Stomach (tissue), 8 donors: ENCODE measurements at regions not wholly inside any gene's neighbourhood (a gene's known extent, or its start where the extent isn't known, plus 50 kb on each side); places are given as distances from the start of the nearest gene placed in this dataset.

ENCODE experiments used
- DNase-seq, 2 donors: peaks; one replicate each; pipeline versions ENCODE4 v3.0.0 to v3.0.0-alpha.2; 2013 to 2019
- H3K27ac ChIP-seq, 5 donors: fragments of 200-600 bp in 4 of 5; sonication (generic) in 4 of 5; one replicate each; pipeline ENCODE4 v1.5.1; 2013 to 2019; ENCODE audit warnings: mild to moderate bottlenecking in 1 of 5, moderate library complexity in 1 of 5
- H3K27me3 ChIP-seq, 3 donors: fragments of 200-600 bp; sonication (generic); one replicate each; pipeline ENCODE4 v1.5.1; 2017 to 2019; ENCODE audit warnings: mixed run types in 1 of 3
- H3K36me3 ChIP-seq, 4 donors: fragments of 200-600 bp; sonication (generic); 1 replicate in 3 of 4; 2 replicates in 1 of 4; pipeline ENCODE4 v1.5.1; 2016 to 2019
- H3K4me1 ChIP-seq, 4 donors: fragments of 200-600 bp; sonication (generic); one replicate each; pipeline ENCODE4 v1.5.1; 2016 to 2019
- H3K4me3 ChIP-seq, 4 donors: fragments of 200-600 bp; sonication (generic) in 3 of 4; one replicate each; pipeline ENCODE4 v1.5.1; 2016 to 2019; ENCODE audit warnings: mild to moderate bottlenecking in 1 of 4
- H3K9me3 ChIP-seq, 4 donors: fragments of 200-600 bp; sonication (generic); one replicate each; pipeline ENCODE4 v1.5.1; 2016 to 2019
- EP300 ChIP-seq: sonication (generic); formaldehyde crosslinking; IDR thresholded peaks from one replicate; pipeline ENCODE4 v1.6.1; 2017; ENCODE audit warnings: antibody characterized with exemption
- POLR2A ChIP-seq, 4 donors: fragments of 450-650 bp; IDR thresholded peaks; one replicate each; pipeline ENCODE4 v1.6.1; 2016; ENCODE audit warnings: antibody characterized with exemption in 4 of 4, control low read depth in 2 of 4, mild to moderate bottlenecking in 1 of 4, moderate library complexity in 1 of 4
- POLR2AphosphoS5 ChIP-seq, 3 donors: sonication (generic); formaldehyde crosslinking; IDR thresholded peaks; one replicate each; pipeline ENCODE4 v1.6.1; 2016; ENCODE audit warnings: antibody characterized with exemption in 3 of 3
- WGBS, 5 donors: extraction: QIAGEN DNeasy Blood & Tissue Kit in 3 of 5; methylation state at CpG; one replicate each; pipeline versions ENCODE4 v1.1.5 to v1.1.7; 2013 to 2018; 5-methylcytosine and 5-hydroxymethylcytosine counted together
- intact Hi-C: fragments of 100-400 bp; cut with DNase I; formaldehyde crosslinking; loops from one replicate; pipeline ENCODE4 v1.15.1; 2023; ENCODE audit warnings: low total_unique reads
- TF ChIP-seq, protein P1 (sequence below), 7 experiments: fragments of 450-650 bp in 4 of 7; fragments of 200-600 bp in 3 of 7; sonication (generic) in 3 of 7; IDR thresholded peaks; one replicate each; pipeline ENCODE4 v1.5.1; 2016 to 2019; ENCODE audit warnings: antibody characterized with exemption in 7 of 7, control low read depth in 2 of 7, mild to moderate bottlenecking in 1 of 7
- donor health status: healthy with polysubstance abuse.
- donor health status: Bipolar disorder and iron deficiency.
- donor health status: healthy.

DNA sequence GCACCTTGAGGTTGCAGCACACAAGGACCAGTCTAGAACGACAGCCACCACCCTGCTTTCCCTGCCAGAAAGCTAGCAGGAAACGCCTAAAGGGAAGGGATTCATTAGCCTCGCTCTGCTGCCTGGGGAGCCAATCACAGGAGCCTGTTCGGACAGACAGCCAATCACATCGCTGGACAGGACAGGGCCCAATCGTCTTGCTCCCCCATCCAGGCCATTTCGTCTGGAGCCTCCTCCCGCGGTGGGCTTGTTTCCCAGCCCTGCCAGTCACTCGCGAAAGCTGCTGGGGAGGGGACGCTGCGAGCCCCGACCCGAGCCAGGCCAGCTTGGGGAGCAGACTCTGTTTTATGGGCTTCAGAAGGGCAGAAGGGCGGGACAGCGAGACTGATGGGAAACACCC lies 79.8 kb upstream of the NCAM1 start:
- TF ChIP-seq POLR2A (IDR thresholded peaks at IDR 0.05) (no peak), EP300 (no peak), POLR2AphosphoS5 (IDR thresholded peaks at IDR 0.05) (no peak)
- TF ChIP-seq, protein P1, sequence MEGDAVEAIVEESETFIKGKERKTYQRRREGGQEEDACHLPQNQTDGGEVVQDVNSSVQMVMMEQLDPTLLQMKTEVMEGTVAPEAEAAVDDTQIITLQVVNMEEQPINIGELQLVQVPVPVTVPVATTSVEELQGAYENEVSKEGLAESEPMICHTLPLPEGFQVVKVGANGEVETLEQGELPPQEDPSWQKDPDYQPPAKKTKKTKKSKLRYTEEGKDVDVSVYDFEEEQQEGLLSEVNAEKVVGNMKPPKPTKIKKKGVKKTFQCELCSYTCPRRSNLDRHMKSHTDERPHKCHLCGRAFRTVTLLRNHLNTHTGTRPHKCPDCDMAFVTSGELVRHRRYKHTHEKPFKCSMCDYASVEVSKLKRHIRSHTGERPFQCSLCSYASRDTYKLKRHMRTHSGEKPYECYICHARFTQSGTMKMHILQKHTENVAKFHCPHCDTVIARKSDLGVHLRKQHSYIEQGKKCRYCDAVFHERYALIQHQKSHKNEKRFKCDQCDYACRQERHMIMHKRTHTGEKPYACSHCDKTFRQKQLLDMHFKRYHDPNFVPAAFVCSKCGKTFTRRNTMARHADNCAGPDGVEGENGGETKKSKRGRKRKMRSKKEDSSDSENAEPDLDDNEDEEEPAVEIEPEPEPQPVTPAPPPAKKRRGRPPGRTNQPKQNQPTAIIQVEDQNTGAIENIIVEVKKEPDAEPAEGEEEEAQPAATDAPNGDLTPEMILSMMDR (IDR thresholded peaks at IDR 0.05): no peak
- no peaks in the 10 kb centered on the region for H3K36me3 ChIP-seq
- H3K4me3 ChIP-seq: peak overlapping the region; percentile 7 to 41 (median 40)
- no peaks in the 10 kb centered on the region for H3K27me3 ChIP-seq
- H3K27ac ChIP-seq: peak overlapping the region in 2 of 5 donors; percentile 37 to 70
- intact Hi-C loops: no loop called here
- H3K9me3 ChIP-seq: no peaks in the 10 kb centered on the region
- 15 to 40% (median 32%) methylated on average over 9 to 17 of the region's 17 CpGs for WGBS, 5 donors
- H3K4me1 ChIP-seq: peaks cover 0 to 28% (median 19%) of the 10 kb centered on the region in 4 donors
- DNase-seq: peak; percentile 49 to 91

DNA sequence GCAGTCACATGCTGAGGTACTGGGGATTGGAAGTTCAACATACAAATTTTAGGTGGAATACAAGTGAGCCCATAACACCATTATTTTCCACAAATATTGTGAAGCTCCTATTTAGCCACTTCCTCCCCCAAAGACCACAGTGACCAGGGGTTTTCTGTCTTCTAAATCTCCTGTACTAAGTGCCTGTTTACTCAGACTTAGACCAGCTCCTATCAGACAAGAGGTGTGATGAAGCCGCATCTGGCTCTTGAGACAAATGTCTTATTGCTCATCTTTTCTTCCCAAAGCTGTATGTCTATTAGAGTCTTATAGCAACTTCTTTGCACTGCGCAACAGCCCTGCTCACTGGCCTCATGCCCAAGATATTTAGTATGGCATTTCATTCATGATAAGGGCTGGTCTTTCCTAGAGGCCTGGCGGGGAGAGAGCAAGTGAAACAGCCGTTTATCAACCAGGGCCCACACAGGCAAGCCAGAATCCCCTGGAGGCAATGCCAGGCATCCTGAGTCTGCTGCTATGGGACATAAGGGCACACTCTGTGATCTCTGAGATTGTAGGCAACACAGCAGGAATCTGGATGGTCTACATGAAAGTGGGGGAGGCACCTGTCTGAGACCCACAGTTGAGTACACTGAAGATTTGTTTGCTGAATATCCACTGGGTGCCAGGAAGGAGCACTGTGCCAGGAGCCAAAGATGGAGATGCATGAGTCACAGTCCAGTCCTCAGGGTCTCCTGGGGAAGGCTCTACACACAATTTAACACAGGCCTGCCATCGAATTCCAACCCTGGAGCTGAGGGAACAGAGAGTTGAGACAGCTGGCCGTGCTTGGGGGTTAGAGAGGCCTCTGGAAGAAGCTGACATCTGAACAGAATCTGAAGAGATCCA lies 78.5 kb upstream of the NCAM1 start:
- Histone ChIP-seq H3K36me3 (no peaks in the 10 kb centered on the region), H3K4me3 (no peak overlapping the region), H3K4me1 (peaks cover 0 to 28% (median 19%) of the 10 kb centered on the region in 4 donors), H3K27ac (no peak overlapping the region), H3K27me3 (no peaks in the 10 kb centered on the region), H3K9me3 (no peaks in the 10 kb centered on the region)
- peak in 1 of 3 donors; percentile 7 for TF ChIP-seq POLR2AphosphoS5 (IDR thresholded peaks at IDR 0.05)
- TF ChIP-seq, protein P1 (IDR thresholded peaks at IDR 0.05): no peak
- TF ChIP-seq POLR2A (IDR thresholded peaks at IDR 0.05): no peak
- TF ChIP-seq EP300: no peak
- intact Hi-C loops: no loop called here
- peak; percentile 61 to 73 for DNase-seq
- 40 to 59% (median 50%) methylated on average over 6 of the region's 6 CpGs for WGBS, 5 donors

DNA sequence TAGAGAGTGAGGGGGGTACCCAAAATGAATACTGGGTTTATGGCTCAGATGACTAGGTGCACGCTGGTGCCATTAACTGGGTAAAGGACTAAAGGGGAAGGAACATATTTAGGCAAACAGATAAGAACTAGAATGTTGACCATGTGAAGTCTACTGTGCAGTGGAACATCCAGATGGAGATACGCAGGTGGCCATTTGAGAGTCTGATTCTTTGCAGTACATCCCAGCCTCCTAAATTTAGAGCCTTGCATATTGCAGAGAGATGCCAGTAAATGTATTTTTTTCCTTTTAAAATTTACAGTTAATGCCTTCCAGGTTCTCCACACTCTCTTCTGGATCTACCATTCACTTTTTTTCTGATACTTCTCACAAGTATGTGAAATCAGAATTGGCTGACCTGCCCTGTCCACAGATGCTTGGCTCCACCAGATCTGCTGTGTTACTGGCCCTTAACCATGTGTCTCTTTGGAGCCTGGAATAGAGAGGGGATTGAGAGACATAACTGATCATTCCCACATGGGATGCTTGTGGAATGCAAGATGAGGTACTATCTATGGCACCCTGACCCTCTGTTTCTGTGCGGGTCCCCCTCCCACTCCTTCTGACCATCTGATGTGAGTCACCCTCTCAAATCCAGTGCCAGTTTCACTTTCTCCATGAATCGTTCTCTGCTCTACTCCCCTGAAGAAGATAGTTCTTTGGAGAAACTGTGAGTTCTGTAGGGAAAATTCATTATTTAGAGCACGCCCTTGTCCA lies 77.0 kb upstream of the NCAM1 start:
- Histone ChIP-seq H3K9me3 (no peaks in the 10 kb centered on the region), H3K36me3 (no peaks in the 10 kb centered on the region), H3K4me3 (no peak overlapping the region), H3K4me1 (peaks cover 0 to 28% (median 19%) of the 10 kb centered on the region in 4 donors), H3K27me3 (no peaks in the 10 kb centered on the region), H3K27ac (no peak overlapping the region)
- TF ChIP-seq POLR2A (IDR thresholded peaks at IDR 0.05) (no peak), EP300 (no peak), POLR2AphosphoS5 (IDR thresholded peaks at IDR 0.05) (no peak)
- TF ChIP-seq, protein P1 (IDR thresholded peaks at IDR 0.05): no peak
- no peak for DNase-seq
- WGBS, 5 donors: 68 to 73% (median 71%) methylated on average over 5 of the region's 5 CpGs
- intact Hi-C loops: no loop called here

- H3K36me3 ChIP-seq: no peaks in the 10 kb centered on the region
- H3K27me3 ChIP-seq: no peaks in the 10 kb centered on the region
- WGBS, 5 donors: 81 to 86% (median 85%) methylated on average over 7 of the region's 7 CpGs
- TF ChIP-seq POLR2A (IDR thresholded peaks at IDR 0.05) (no peak), POLR2AphosphoS5 (IDR thresholded peaks at IDR 0.05) (no peak), EP300 (no peak)
- TF ChIP-seq, protein P1 (IDR thresholded peaks at IDR 0.05): no peak
- no peak overlapping the region for H3K27ac ChIP-seq
- peaks cover 0 to 24% (median 19%) of the 10 kb centered on the region in 4 donors for H3K4me1 ChIP-seq
- intact Hi-C loops: no loop called here
- no peaks in the 10 kb centered on the region for H3K9me3 ChIP-seq
- no peak overlapping the region for H3K4me3 ChIP-seq
- no peak for DNase-seq
Measured at GRCh38 chr11:112885744-112886433, 75.3 kb upstream of the NCAM1 start.
